Mesothelial cell of epicardium (in vitro differentiated cells): ENCODE measurements at regions not wholly inside any gene's neighbourhood (a gene's known extent, or its start where the extent isn't known, plus 50 kb on each side); places are given as distances from the start of the nearest gene placed in this dataset.
"Not testable (repeated sequence)": the region's sequence is repeated elsewhere in the genome, so short reads cannot be mapped to it uniquely, and the experiment has no call there.

Experiments used
- DNase-seq, 2 experiments: peaks; one replicate each; pipeline ENCODE4 v3.0.0; 2021; ENCODE audit warnings: low spot score in 2 of 2; ENCODE audit not compliant: unreplicated experiment in 2 of 2
- H3K27ac Mint-ChIP-seq: 2 replicates; pipeline ENCODE4 v1.8.0; 2021; ENCODE audit warnings: mixed read lengths
- H3K27me3 Mint-ChIP-seq: 2 replicates; pipeline ENCODE4 v1.8.0; 2021; ENCODE audit warnings: low read depth, mixed read lengths
- H3K36me3 Mint-ChIP-seq: 2 replicates; pipeline ENCODE4 v1.8.0; 2021; ENCODE audit warnings: mixed read lengths
- H3K4me1 Mint-ChIP-seq: 2 replicates; pipeline ENCODE4 v1.8.0; 2021; ENCODE audit warnings: mixed read lengths
- H3K4me3 Mint-ChIP-seq: 2 replicates; pipeline ENCODE4 v1.8.0; 2021; ENCODE audit warnings: mild to moderate bottlenecking, moderate library complexity, mixed read lengths
- H3K9me3 Mint-ChIP-seq: 2 replicates; pipeline ENCODE4 v1.8.0; 2021; ENCODE audit warnings: mixed read lengths
- TF ChIP-seq, protein P1 (sequence below): fragments of 200-600 bp; sonication (generic); IDR thresholded peaks from one replicate; pipeline ENCODE4 v1.5.0; 2021; ENCODE audit warnings: antibody characterized with exemption; ENCODE audit not compliant: unreplicated experiment

DNA sequence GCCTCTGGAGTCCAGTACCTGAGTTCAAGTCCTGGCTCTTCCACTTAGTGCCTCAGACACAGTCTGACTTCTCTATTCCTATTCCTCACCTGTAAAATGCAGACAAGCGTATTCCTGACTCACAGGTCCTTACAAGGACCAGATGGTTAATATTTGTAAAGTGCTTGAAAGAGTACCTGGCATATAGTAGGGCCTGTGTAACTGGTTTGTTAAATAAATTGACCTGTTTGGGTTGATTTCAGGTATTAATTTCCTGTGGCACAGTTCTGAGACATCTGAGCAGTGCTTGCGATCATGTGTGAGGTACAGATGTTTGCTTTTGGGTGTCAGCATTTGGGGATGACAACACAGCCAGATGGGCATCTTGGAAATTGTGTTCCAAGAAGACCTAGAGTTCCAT is 127.5 kb downstream of the APIP start:
- Mint-ChIP-seq H3K4me3 (no peak overlapping the region), H3K27ac (no peak overlapping the region), H3K9me3 (peaks cover 9% of the 10 kb centered on the region), H3K36me3 (peaks cover 24% of the 10 kb centered on the region), H3K4me1 (peaks cover 2% of the 10 kb centered on the region), H3K27me3 (no peaks in the 10 kb centered on the region)
- DNase-seq, result no peak
- TF ChIP-seq, protein P1, sequence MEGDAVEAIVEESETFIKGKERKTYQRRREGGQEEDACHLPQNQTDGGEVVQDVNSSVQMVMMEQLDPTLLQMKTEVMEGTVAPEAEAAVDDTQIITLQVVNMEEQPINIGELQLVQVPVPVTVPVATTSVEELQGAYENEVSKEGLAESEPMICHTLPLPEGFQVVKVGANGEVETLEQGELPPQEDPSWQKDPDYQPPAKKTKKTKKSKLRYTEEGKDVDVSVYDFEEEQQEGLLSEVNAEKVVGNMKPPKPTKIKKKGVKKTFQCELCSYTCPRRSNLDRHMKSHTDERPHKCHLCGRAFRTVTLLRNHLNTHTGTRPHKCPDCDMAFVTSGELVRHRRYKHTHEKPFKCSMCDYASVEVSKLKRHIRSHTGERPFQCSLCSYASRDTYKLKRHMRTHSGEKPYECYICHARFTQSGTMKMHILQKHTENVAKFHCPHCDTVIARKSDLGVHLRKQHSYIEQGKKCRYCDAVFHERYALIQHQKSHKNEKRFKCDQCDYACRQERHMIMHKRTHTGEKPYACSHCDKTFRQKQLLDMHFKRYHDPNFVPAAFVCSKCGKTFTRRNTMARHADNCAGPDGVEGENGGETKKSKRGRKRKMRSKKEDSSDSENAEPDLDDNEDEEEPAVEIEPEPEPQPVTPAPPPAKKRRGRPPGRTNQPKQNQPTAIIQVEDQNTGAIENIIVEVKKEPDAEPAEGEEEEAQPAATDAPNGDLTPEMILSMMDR, result no peak

- Mint-ChIP-seq H3K4me3 (no peak overlapping the region), H3K36me3 (peaks cover 28% of the 10 kb centered on the region), H3K9me3 (peaks cover 9% of the 10 kb centered on the region), H3K4me1 (peaks cover 2% of the 10 kb centered on the region), H3K27me3 (no peaks in the 10 kb centered on the region), H3K27ac (no peak overlapping the region)
- TF ChIP-seq, protein P1, result no peak
- DNase-seq, result no peak
Measured at GRCh38 chr11:34787895-34788294, 128.3 kb downstream of the APIP start.

GRCh38 chr11:34787348-34787747 is 128.8 kb downstream of the APIP start:
- Mint-ChIP-seq H3K4me1 (no peaks in the 10 kb centered on the region), H3K36me3 (peaks cover 29% of the 10 kb centered on the region), H3K27ac (no peak overlapping the region), H3K4me3 (no peak overlapping the region), H3K27me3 (no peaks in the 10 kb centered on the region), H3K9me3 (peaks cover 10% of the 10 kb centered on the region)
- no peak for DNase-seq
- TF ChIP-seq, protein P1, result no peak

- H3K4me3 Mint-ChIP-seq, result no peak overlapping the region
- H3K27ac Mint-ChIP-seq, result no peak overlapping the region
Measured at GRCh38 chr11:34784318-34784841, 131.8 kb downstream of the APIP start.

GRCh38 chr11:34783816-34784317 is 132.3 kb downstream of the APIP start:
- Mint-ChIP-seq H3K4me1 (no peaks in the 10 kb centered on the region), H3K9me3 (peaks cover 27% of the 10 kb centered on the region), H3K4me3 (no peak overlapping the region), H3K27ac (no peak overlapping the region), H3K36me3 (peaks cover 37% of the 10 kb centered on the region), H3K27me3 (no peaks in the 10 kb centered on the region)
- TF ChIP-seq, protein P1, result no peak
- DNase-seq, result no peak

More at GRCh38 chr11:34784318-34784841, 131.8 kb downstream of the APIP start:
- DNase-seq, result no peak
- Mint-ChIP-seq H3K36me3 (peaks cover 36% of the 10 kb centered on the region), H3K4me1 (no peaks in the 10 kb centered on the region), H3K9me3 (peaks cover 26% of the 10 kb centered on the region), H3K27me3 (no peaks in the 10 kb centered on the region)
- TF ChIP-seq, protein P1, result no peak

DNA sequence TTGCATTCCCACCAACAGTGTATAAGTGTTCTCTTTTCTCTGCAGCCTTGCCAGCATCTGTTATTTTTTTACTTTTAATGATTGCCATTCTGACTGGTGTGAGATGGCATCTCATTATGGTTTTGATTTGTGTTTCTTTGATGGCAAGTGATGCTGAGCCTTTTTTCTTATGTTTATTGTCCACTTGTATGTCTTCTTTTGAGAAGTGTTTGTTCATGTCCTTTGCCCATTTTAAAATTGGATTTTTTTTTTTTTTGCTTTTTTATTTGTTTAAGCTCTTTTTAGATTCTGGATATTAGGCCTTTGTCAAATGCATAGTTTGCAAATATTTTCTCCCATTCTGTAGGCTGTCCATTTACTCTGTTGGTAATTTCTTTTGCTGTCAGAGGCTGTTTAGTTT is 134.4 kb downstream of the APIP start:
- H3K4me3 Mint-ChIP-seq, H3K27ac Mint-ChIP-seq: not testable (repeated sequence)

More for the DNA sequence above, 134.4 kb downstream of the APIP start:
- not testable (repeated sequence) for DNase-seq, H3K4me1 Mint-ChIP-seq, H3K27me3 Mint-ChIP-seq
- Mint-ChIP-seq H3K36me3 (peaks cover 49% of the 10 kb centered on the region), H3K9me3 (peaks cover 40% of the 10 kb centered on the region)
